Esophagus squamous epithelium (tissue), 4 donors: ENCODE measurements at regions not wholly inside any gene's neighbourhood (a gene's known extent, or its start where the extent isn't known, plus 50 kb on each side); places are given as distances from the start of the nearest gene placed in this dataset.

Experiments used
- CTCF ChIP-seq, 6 experiments: fragments of 450-650 bp in 4 of 6; fragments of 200-600 bp in 2 of 6; sonication (generic) in 2 of 6; IDR thresholded peaks; one replicate each; pipeline ENCODE4 v1.5.1; 2016 to 2019; ENCODE audit warnings: antibody characterized with exemption in 6 of 6, mild to moderate bottlenecking in 4 of 6, moderate library complexity in 4 of 6
- POLR2A ChIP-seq, 4 donors: fragments of 450-650 bp; IDR thresholded peaks; one replicate each; pipeline ENCODE4 v1.6.1; 2017; ENCODE audit warnings: antibody characterized with exemption in 4 of 4, mild to moderate bottlenecking in 4 of 4, moderate library complexity in 3 of 4

- TF ChIP-seq CTCF (IDR thresholded peaks at IDR 0.05) (no peak), POLR2A (IDR thresholded peaks at IDR 0.05) (no peak)
These were observed 75.7 kb upstream of the RAB6C start for GRCh38 chr2:129903586-129904425.
